HL-60 (cell line): ENCODE measurements at regions not wholly inside any gene's neighbourhood (a gene's known extent, or its start where the extent isn't known, plus 50 kb on each side); places are given as distances from the start of the nearest gene placed in this dataset.

Experiments used
- DNase-seq, 2 experiments: peaks; one replicate each; pipeline ENCODE4 v3.0.0-alpha.2; 2010 to 2020; ENCODE audit warnings: low read depth in 1 of 2, low spot score in 1 of 2
- H3K27ac ChIP-seq: fragments of 250-450 bp; sonication (Bioruptor Pico); replicated peaks from 2 replicates; pipeline ENCODE4 v1.5.1; 2020; ENCODE audit warnings: mild to moderate bottlenecking, moderate library complexity
- H3K27me3 ChIP-seq: fragments of 250-450 bp; sonication (Bioruptor Pico); 2 replicates; pipeline ENCODE4 v1.5.1; 2021; ENCODE audit warnings: mild to moderate bottlenecking, moderate library complexity; ENCODE audit not compliant: insufficient read depth, poor library complexity, severe bottlenecking
- H3K4me3 ChIP-seq: replicated peaks from 2 replicates; pipeline ENCODE4 v1.5.1; 2011; ENCODE audit warnings: mild to moderate bottlenecking, control low read depth, low read length; ENCODE audit not compliant: insufficient read depth
- CTCF ChIP-seq: IDR thresholded peaks from one replicate; pipeline ENCODE4 v1.5.1; 2011; ENCODE audit warnings: low read length, control low read depth, inconsistent platforms; ENCODE audit not compliant: insufficient read depth
- GABPA ChIP-seq: IDR thresholded peaks from 2 replicates; pipeline ENCODE4 v1.6.1; 2012; ENCODE audit warnings: low read depth
- POLR2AphosphoS5 ChIP-seq: IDR thresholded peaks from 2 replicates; pipeline ENCODE4 v1.6.1; 2012; ENCODE audit warnings: low read depth
- SPI1 ChIP-seq: IDR thresholded peaks from 2 replicates; pipeline ENCODE4 v1.6.1; 2012; ENCODE audit warnings: low read depth, mild to moderate bottlenecking, borderline replicate concordance
- TF ChIP-seq, protein P1 (sequence below): IDR thresholded peaks from 2 replicates; pipeline ENCODE4 v1.6.1; 2012; ENCODE audit warnings: low read depth; ENCODE audit not compliant: insufficient replicate concordance

DNA sequence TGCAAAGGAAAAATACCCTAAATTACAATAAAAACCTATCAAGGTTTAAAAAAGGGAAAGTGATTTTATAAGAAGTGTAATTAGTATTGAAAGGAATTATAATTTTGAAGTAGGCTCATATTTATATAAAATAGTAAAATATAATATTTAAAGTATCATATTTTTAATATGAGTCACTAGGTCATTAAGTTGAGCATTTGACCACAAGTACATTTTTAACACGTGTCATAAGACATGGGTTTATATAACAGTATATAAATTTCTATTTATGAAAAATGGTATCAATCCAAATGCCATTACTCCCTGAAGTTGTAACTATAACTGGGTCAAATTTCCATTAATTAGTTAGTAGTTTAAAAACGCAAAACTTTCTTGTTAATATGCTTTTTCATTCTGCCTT, 365.9 kb downstream of the COL11A1 start:
- TF ChIP-seq CTCF (no peak), GABPA (no peak), POLR2AphosphoS5 (no peak), SPI1 (no peak)
- TF ChIP-seq, protein P1, sequence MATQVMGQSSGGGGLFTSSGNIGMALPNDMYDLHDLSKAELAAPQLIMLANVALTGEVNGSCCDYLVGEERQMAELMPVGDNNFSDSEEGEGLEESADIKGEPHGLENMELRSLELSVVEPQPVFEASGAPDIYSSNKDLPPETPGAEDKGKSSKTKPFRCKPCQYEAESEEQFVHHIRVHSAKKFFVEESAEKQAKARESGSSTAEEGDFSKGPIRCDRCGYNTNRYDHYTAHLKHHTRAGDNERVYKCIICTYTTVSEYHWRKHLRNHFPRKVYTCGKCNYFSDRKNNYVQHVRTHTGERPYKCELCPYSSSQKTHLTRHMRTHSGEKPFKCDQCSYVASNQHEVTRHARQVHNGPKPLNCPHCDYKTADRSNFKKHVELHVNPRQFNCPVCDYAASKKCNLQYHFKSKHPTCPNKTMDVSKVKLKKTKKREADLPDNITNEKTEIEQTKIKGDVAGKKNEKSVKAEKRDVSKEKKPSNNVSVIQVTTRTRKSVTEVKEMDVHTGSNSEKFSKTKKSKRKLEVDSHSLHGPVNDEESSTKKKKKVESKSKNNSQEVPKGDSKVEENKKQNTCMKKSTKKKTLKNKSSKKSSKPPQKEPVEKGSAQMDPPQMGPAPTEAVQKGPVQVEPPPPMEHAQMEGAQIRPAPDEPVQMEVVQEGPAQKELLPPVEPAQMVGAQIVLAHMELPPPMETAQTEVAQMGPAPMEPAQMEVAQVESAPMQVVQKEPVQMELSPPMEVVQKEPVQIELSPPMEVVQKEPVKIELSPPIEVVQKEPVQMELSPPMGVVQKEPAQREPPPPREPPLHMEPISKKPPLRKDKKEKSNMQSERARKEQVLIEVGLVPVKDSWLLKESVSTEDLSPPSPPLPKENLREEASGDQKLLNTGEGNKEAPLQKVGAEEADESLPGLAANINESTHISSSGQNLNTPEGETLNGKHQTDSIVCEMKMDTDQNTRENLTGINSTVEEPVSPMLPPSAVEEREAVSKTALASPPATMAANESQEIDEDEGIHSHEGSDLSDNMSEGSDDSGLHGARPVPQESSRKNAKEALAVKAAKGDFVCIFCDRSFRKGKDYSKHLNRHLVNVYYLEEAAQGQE, result no peak
- H3K4me3 ChIP-seq, result no peak overlapping the region
- DNase-seq, result no peak
- no peaks in the 10 kb centered on the region for H3K27me3 ChIP-seq
- no peak overlapping the region for H3K27ac ChIP-seq

- H3K27me3 ChIP-seq, result no peaks in the 10 kb centered on the region
- TF ChIP-seq POLR2AphosphoS5, result no peak
- no peak for TF ChIP-seq GABPA
- no peak for TF ChIP-seq SPI1
- TF ChIP-seq, protein P1, result no peak
- TF ChIP-seq CTCF, result no peak
- no peak overlapping the region for H3K27ac ChIP-seq
- no peak for DNase-seq
- H3K4me3 ChIP-seq, result no peak overlapping the region
These were observed 374.7 kb downstream of the COL11A1 start for GRCh38 chr1:102733491-102734236.

DNA sequence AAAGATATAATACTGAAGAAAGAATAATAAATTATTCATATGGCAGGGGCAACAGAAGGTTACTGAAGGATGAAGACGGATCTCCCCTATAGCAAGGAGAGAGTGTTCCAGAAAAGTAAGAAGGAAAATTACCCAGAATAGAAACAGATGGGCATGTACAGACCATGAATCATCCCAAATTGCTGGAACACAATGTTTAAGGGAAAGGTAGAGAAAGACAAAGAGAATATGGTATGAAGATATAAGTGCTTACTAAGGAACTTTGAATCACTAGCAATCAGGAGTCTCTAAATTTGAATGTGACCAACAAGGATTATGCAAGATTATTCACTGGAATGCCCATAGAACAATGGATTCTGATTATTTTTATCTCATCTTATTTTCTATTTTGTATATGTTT, 375.4 kb downstream of the COL11A1 start:
- DNase-seq, result no peak
- no peak overlapping the region for H3K4me3 ChIP-seq
- TF ChIP-seq, protein P1, result no peak
- TF ChIP-seq CTCF, result no peak
- TF ChIP-seq GABPA, result no peak
- TF ChIP-seq SPI1, result no peak
- TF ChIP-seq POLR2AphosphoS5, result no peak

More for the DNA sequence above, 375.4 kb downstream of the COL11A1 start:
- Histone ChIP-seq H3K27me3 (no peaks in the 10 kb centered on the region), H3K27ac (no peak overlapping the region)
